H1 (cell line): ENCODE measurements at regions not wholly inside any gene's neighbourhood (a gene's known extent, or its start where the extent isn't known, plus 50 kb on each side); places are given as distances from the start of the nearest gene placed in this dataset.

Source experiments
- CTCF ChIA-PET: fragments of 300-600 bp; sonication (Branson Sonifier 250); formaldehyde crosslinking; loops from one replicate; lab custom pipeline; 2021; ENCODE audit not compliant: partially characterized antibody; lab: Charles Lee
- POLR2A ChIA-PET: fragments of 300-600 bp; sonication (Branson Sonifier 250); formaldehyde crosslinking; loops from one replicate; lab custom pipeline; 2021; ENCODE audit warnings: inconsistent platforms; ENCODE audit not compliant: partially characterized antibody; lab: Charles Lee
- DNase-seq, 2 experiments: peaks; one replicate each; pipeline versions ENCODE4 v3.0.0 to v3.0.0-alpha.2; 2010 to 2022; ENCODE audit warnings: low spot score in 2 of 2, low read depth in 1 of 2, mixed read lengths in 1 of 2
- FAIRE-seq: peaks from 2 replicates; lab custom pipeline; 2011; peaks lifted over from hg19 to GRCh38; lab: Jason Lieb, UNC
- H2AFZ ChIP-seq: 2 replicates; pipeline ENCODE4 v1.8.1; 2012; ENCODE audit warnings: low read length, inconsistent platforms
- H2AK5ac ChIP-seq: 2 replicates; pipeline ENCODE4 v1.6.1; 2013; ENCODE audit warnings: low read depth, low read length
- H2BK120ac ChIP-seq: replicated peaks from 2 replicates; pipeline ENCODE3; 2013; ENCODE audit warnings: low read depth, low read length, inconsistent platforms
- H2BK12ac ChIP-seq: 2 replicates; pipeline ENCODE4 v1.6.1; 2013; ENCODE audit warnings: low read depth, low read length
- H2BK15ac ChIP-seq: 2 replicates; pipeline ENCODE4 v1.6.1; 2013; ENCODE audit warnings: low read length
- H2BK20ac ChIP-seq: 2 replicates; pipeline ENCODE4 v1.6.1; 2013; ENCODE audit warnings: low read length
- H2BK5ac ChIP-seq: 2 replicates; pipeline ENCODE4 v1.6.1; 2013; ENCODE audit warnings: low read depth, low read length
- H3K14ac ChIP-seq: 2 replicates; pipeline ENCODE4 v1.6.1; 2013; ENCODE audit warnings: inconsistent platforms; ENCODE audit not compliant: insufficient read length
- H3K18ac ChIP-seq: 2 replicates; pipeline ENCODE4 v1.6.1; 2013; ENCODE audit warnings: low read length; ENCODE audit errors: extremely low read depth
- H3K23ac ChIP-seq: 2 replicates; pipeline ENCODE4 v1.6.1; 2013; ENCODE audit warnings: inconsistent platforms; ENCODE audit not compliant: insufficient read length
- H3K23me2 ChIP-seq: 2 replicates; pipeline ENCODE4 v1.6.1; 2013; ENCODE audit warnings: low read depth, low read length
- H3K27ac ChIP-seq: 2 replicates; pipeline ENCODE4 v1.6.1; 2011; ENCODE audit warnings: low read depth, low read length, inconsistent platforms
- H3K27me3 ChIP-seq, 4 experiments: replicated peaks in 1 of 4; 1 replicate in 1 of 4; 2 replicates in 3 of 4; pipeline versions ENCODE4 v1.6.1 to v1.8.1; 2011 to 2013; ENCODE audit warnings: low read length in 3 of 4, mild to moderate bottlenecking in 3 of 4, inconsistent platforms in 2 of 4, mixed read lengths in 2 of 4, moderate library complexity in 1 of 4; ENCODE audit not compliant: control insufficient read depth in 3 of 4, insufficient read depth in 3 of 4; ENCODE audit errors: extremely low read depth in 1 of 4
- H3K36me3 ChIP-seq, 4 experiments: 2 replicates each; pipeline versions ENCODE4 v1.6.1 to v1.8.1; 2011 to 2013; ENCODE audit warnings: mild to moderate bottlenecking in 4 of 4, low read length in 3 of 4, moderate library complexity in 2 of 4, control low read depth in 1 of 4, inconsistent platforms in 1 of 4; ENCODE audit not compliant: insufficient read depth in 4 of 4, control insufficient read depth in 2 of 4
- H3K4ac ChIP-seq: replicated peaks from 2 replicates; pipeline ENCODE3; 2013; ENCODE audit warnings: low read length, low read depth, mixed read lengths, inconsistent platforms; ENCODE audit not compliant: insufficient read length
- H3K4me1 ChIP-seq, 4 experiments: replicated peaks in 1 of 4; 1 replicate in 1 of 4; 2 replicates in 3 of 4; pipeline versions ENCODE4 v1.6.1 to v1.8.1; 2011 to 2013; ENCODE audit warnings: low read length in 3 of 4, inconsistent platforms in 2 of 4, mixed read lengths in 1 of 4; ENCODE audit not compliant: insufficient read depth in 4 of 4, control insufficient read depth in 3 of 4
- H3K4me2 ChIP-seq, 2 experiments: 2 replicates each; pipeline versions ENCODE4 v1.6.1 to v1.8.1; 2011 to 2013; ENCODE audit warnings: low read depth in 2 of 2, low read length in 2 of 2, control low read depth in 1 of 2, inconsistent platforms in 1 of 2, mild to moderate bottlenecking in 1 of 2; ENCODE audit not compliant: insufficient read depth in 1 of 2
- H3K4me3 ChIP-seq, 4 experiments: fragments of 200-600, 300-600 bp in 1 of 4; sonication (generic), shearing (Covaris generic), sonication (Bioruptor Twin) in 1 of 4; 2 replicates each; pipeline versions ENCODE4 v1.5.1 to v1.8.1; 2011 to 2016; ENCODE audit warnings: low read length in 4 of 4, low read depth in 3 of 4, control low read depth in 2 of 4, inconsistent platforms in 2 of 4, mild to moderate bottlenecking in 2 of 4, mixed read lengths in 1 of 4, moderate library complexity in 1 of 4; ENCODE audit not compliant: insufficient read depth in 2 of 4; ENCODE audit errors: extremely low read depth in 1 of 4
- H3K56ac ChIP-seq: replicated peaks from 2 replicates; pipeline ENCODE3; 2013; ENCODE audit warnings: low read depth, mild to moderate bottlenecking, mixed read lengths, low read length, inconsistent platforms; ENCODE audit not compliant: insufficient read length
- H3K79me1 ChIP-seq: 2 replicates; pipeline ENCODE4 v1.6.1; 2013; ENCODE audit warnings: low read depth, low read length, control low read depth
- H3K79me2 ChIP-seq, 2 experiments: 2 replicates each; pipeline versions ENCODE4 v1.6.1 to v1.8.1; 2012 to 2013; ENCODE audit warnings: low read length in 2 of 2, mild to moderate bottlenecking in 2 of 2, inconsistent platforms in 1 of 2; ENCODE audit not compliant: insufficient read depth in 2 of 2, control insufficient read depth in 1 of 2
- H3K9ac ChIP-seq, 4 experiments: replicated peaks in 1 of 4; 1 replicate in 1 of 4; 2 replicates in 3 of 4; pipeline versions ENCODE4 v1.6.1 to v1.8.1; 2011 to 2013; ENCODE audit warnings: low read depth in 3 of 4, low read length in 3 of 4, control low read depth in 2 of 4, mild to moderate bottlenecking in 2 of 4, moderate library complexity in 2 of 4, inconsistent platforms in 1 of 4; ENCODE audit errors: extremely low read depth in 1 of 4
- H3K9me3 ChIP-seq, 2 experiments: 2 replicates each; pipeline versions ENCODE4 v1.6.1 to v1.8.1; 2012 to 2013; ENCODE audit warnings: mild to moderate bottlenecking in 2 of 2, moderate library complexity in 2 of 2, control low read depth in 1 of 2, inconsistent platforms in 1 of 2, low read depth in 1 of 2, low read length in 1 of 2, mixed read lengths in 1 of 2; ENCODE audit not compliant: insufficient read depth in 2 of 2
- H4K20me1 ChIP-seq, 2 experiments: replicated peaks in 1 of 2; 2 replicates each; pipeline versions ENCODE3 to v1.8.1; 2011 to 2013; ENCODE audit warnings: inconsistent platforms in 2 of 2, low read length in 2 of 2, mild to moderate bottlenecking in 1 of 2; ENCODE audit not compliant: insufficient read depth in 2 of 2, control insufficient read depth in 1 of 2
- H4K5ac ChIP-seq: 2 replicates; pipeline ENCODE4 v1.6.1; 2013; ENCODE audit warnings: low read length, low read depth, mixed read lengths, inconsistent platforms; ENCODE audit not compliant: insufficient read length
- H4K8ac ChIP-seq: 2 replicates; pipeline ENCODE4 v1.8.0; 2013; ENCODE audit warnings: mild to moderate bottlenecking, moderate library complexity, low read length, inconsistent platforms; ENCODE audit not compliant: insufficient read depth; ENCODE audit errors: extremely low read depth
- H4K91ac ChIP-seq: replicated peaks from 2 replicates; pipeline ENCODE3; 2013; ENCODE audit warnings: low read length, mixed read lengths, inconsistent platforms; ENCODE audit not compliant: insufficient read length
- CHD1 ChIP-seq: IDR thresholded peaks from 2 replicates; pipeline ENCODE4 v1.6.1; 2012; ENCODE audit warnings: low read depth, low read length, improper control_type of control experiment
- CHD2 ChIP-seq: IDR thresholded peaks from 2 replicates; pipeline ENCODE4 v1.6.1; 2012; ENCODE audit warnings: low read length, improper control_type of control experiment
- GABPA ChIP-seq: IDR thresholded peaks from 2 replicates; pipeline ENCODE4 v1.6.1; 2011; ENCODE audit warnings: mild to moderate bottlenecking, low read length, moderate library complexity, borderline replicate concordance; ENCODE audit not compliant: insufficient read depth
- JUN ChIP-seq: IDR thresholded peaks from 2 replicates; pipeline ENCODE4 v1.6.1; 2011; ENCODE audit warnings: low read depth, mild to moderate bottlenecking, improper control_type of control experiment, low read length
- PHF8 ChIP-seq: fragments of 200-600 bp; sonication (generic); conservative IDR thresholded peaks from 2 replicates; pipeline ENCODE4 v1.7.1; 2012; ENCODE audit warnings: low read depth, mild to moderate bottlenecking, inconsistent platforms, low read length, moderate library complexity
- WGBS, 2 experiments: shearing (Covaris generic) in 1 of 2; methylation state at CpG; one replicate each; pipeline versions ENCODE4 v1.1.6 to v1.1.7; 2013 to 2015; ENCODE audit warnings: low lambda C conversion rate in 2 of 2, mixed read lengths in 2 of 2, inconsistent platforms in 1 of 2, low coverage in 1 of 2, missing lambda C conversion rate in 1 of 2; ENCODE audit not compliant: insufficient replicate concordance in 2 of 2, insufficient coverage in 1 of 2, insufficient read length in 1 of 2; ENCODE audit errors: extremely low coverage in 1 of 2, missing lambda C conversion rate in 1 of 2; 5-methylcytosine and 5-hydroxymethylcytosine counted together

GRCh38 chr2:81196933-81197628, 892.5 kb upstream of the LRRTM1 start:
- H2BK12ac ChIP-seq = no peak overlapping the region
- H3K9ac ChIP-seq = no peak overlapping the region
- H3K23ac ChIP-seq = no peak overlapping the region
- H3K4ac ChIP-seq = no peak overlapping the region
- no peaks in the 10 kb centered on the region for H3K4me1 ChIP-seq
- H2AK5ac ChIP-seq = no peak overlapping the region; the same call in 1 of the 2 replicates
- FAIRE-seq (no peak), DNase-seq (no peak)
- no peak overlapping the region for H2BK5ac ChIP-seq
- no peak overlapping the region for H3K14ac ChIP-seq
- H3K27me3 ChIP-seq = no peaks in the 10 kb centered on the region
- no peaks in the 10 kb centered on the region for H3K79me1 ChIP-seq
- no peaks in the 10 kb centered on the region for H4K20me1 ChIP-seq
- no peak overlapping the region for H2BK120ac ChIP-seq
- no peak overlapping the region for H4K8ac ChIP-seq
- H3K18ac ChIP-seq = no peak overlapping the region
- no peaks in the 10 kb centered on the region for H3K36me3 ChIP-seq
- peaks cover 0 to 15% of the 10 kb centered on the region in 2 experiments; a peak in 1 of 4 replicates for H3K9me3 ChIP-seq
- no peaks in the 10 kb centered on the region for H3K23me2 ChIP-seq
- WGBS, 2 experiments = 94% methylated on average over 30 of the region's 30 CpGs; no CpG with 5 or more reads in 1 of the 2 experiments
- ChIA-PET POLR2A (no interaction called here), CTCF (no interaction called here)
- no peaks in the 10 kb centered on the region for H3K79me2 ChIP-seq
- no peak overlapping the region for H4K91ac ChIP-seq
- H2BK15ac ChIP-seq = no peak overlapping the region
- H2AFZ ChIP-seq = no peak overlapping the region
- H2BK20ac ChIP-seq = no peak overlapping the region
- no peak overlapping the region for H3K4me3 ChIP-seq
- H3K4me2 ChIP-seq = no peak overlapping the region
- no peak overlapping the region for H4K5ac ChIP-seq
- H3K56ac ChIP-seq = no peak overlapping the region
- H3K27ac ChIP-seq = no peak overlapping the region
- no peak for TF ChIP-seq GABPA
- TF ChIP-seq CHD1 = no peak
- TF ChIP-seq JUN = no peak
- TF ChIP-seq CHD2 = no peak
- TF ChIP-seq PHF8 = no peak
